Brain microvascular endothelial cell (primary cell): ENCODE measurements at regions not wholly inside any gene's neighbourhood (a gene's known extent, or its start where the extent isn't known, plus 50 kb on each side); places are given as distances from the start of the nearest gene placed in this dataset.
A peak's percentile ranks its signal among the peaks of the same experiment; 100 is the strongest.

Experiments used
- DNase-seq: peaks from one replicate; pipeline ENCODE4 v3.0.0-alpha.2; 2020
- H3K27ac ChIP-seq: fragments of 250-450 bp; sonication (Bioruptor Pico); 2 replicates; pipeline ENCODE4 v1.5.1; 2020; ENCODE audit warnings: mild to moderate bottlenecking, moderate library complexity
- H3K27me3 ChIP-seq: fragments of 250-450 bp; sonication (Bioruptor Pico); replicated peaks from 2 replicates; pipeline ENCODE4 v1.5.1; 2020; ENCODE audit warnings: mild to moderate bottlenecking
- H3K36me3 ChIP-seq: fragments of 250-450 bp; sonication (Bioruptor Pico); replicated peaks from 2 replicates; pipeline ENCODE4 v1.5.1; 2020; ENCODE audit warnings: mild to moderate bottlenecking
- H3K4me3 ChIP-seq: 2 replicates; pipeline ENCODE4 v1.5.1; 2011; ENCODE audit warnings: low read depth, mild to moderate bottlenecking, control low read depth, low read length, moderate library complexity
- in situ Hi-C: cut with HindIII; loops from 2 replicates; pipeline ENCODE4 v1.10.0; 2017; ENCODE audit warnings: low sequenced_read_pairs, low pct_ligation_motif_present
- TF ChIP-seq, protein P1 (sequence below): IDR thresholded peaks from 2 replicates; pipeline ENCODE4 v1.5.1; 2011; ENCODE audit warnings: low read depth, mild to moderate bottlenecking, moderate library complexity, low read length, control low read depth, inconsistent platforms; ENCODE audit errors: missing control alignments

GRCh38 chr2:51368250-51368649 is 336.3 kb upstream of the NRXN1 start:
- TF ChIP-seq, protein P1, sequence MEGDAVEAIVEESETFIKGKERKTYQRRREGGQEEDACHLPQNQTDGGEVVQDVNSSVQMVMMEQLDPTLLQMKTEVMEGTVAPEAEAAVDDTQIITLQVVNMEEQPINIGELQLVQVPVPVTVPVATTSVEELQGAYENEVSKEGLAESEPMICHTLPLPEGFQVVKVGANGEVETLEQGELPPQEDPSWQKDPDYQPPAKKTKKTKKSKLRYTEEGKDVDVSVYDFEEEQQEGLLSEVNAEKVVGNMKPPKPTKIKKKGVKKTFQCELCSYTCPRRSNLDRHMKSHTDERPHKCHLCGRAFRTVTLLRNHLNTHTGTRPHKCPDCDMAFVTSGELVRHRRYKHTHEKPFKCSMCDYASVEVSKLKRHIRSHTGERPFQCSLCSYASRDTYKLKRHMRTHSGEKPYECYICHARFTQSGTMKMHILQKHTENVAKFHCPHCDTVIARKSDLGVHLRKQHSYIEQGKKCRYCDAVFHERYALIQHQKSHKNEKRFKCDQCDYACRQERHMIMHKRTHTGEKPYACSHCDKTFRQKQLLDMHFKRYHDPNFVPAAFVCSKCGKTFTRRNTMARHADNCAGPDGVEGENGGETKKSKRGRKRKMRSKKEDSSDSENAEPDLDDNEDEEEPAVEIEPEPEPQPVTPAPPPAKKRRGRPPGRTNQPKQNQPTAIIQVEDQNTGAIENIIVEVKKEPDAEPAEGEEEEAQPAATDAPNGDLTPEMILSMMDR = no peak
- Histone ChIP-seq H3K4me3 (no peak overlapping the region), H3K27ac (no peak overlapping the region), H3K36me3 (no peaks in the 10 kb centered on the region), H3K27me3 (no peaks in the 10 kb centered on the region)
- in situ Hi-C loops = no loop called here
- DNase-seq = no peak

- no peak for DNase-seq
- H3K27ac ChIP-seq = peak overlapping the region; percentile 59
- no peaks in the 10 kb centered on the region for H3K27me3 ChIP-seq
- H3K4me3 ChIP-seq = peak overlapping the region; percentile 33
- TF ChIP-seq, protein P1 = no peak
- in situ Hi-C loops = no loop called here
- H3K36me3 ChIP-seq = no peaks in the 10 kb centered on the region
Measured at GRCh38 chr2:51350100-51350499, 318.2 kb upstream of the NRXN1 start.

GRCh38 chr2:51344886-51345285 is 313.0 kb upstream of the NRXN1 start:
- in situ Hi-C loops = no loop called here
- no peaks in the 10 kb centered on the region for H3K27me3 ChIP-seq

DNA sequence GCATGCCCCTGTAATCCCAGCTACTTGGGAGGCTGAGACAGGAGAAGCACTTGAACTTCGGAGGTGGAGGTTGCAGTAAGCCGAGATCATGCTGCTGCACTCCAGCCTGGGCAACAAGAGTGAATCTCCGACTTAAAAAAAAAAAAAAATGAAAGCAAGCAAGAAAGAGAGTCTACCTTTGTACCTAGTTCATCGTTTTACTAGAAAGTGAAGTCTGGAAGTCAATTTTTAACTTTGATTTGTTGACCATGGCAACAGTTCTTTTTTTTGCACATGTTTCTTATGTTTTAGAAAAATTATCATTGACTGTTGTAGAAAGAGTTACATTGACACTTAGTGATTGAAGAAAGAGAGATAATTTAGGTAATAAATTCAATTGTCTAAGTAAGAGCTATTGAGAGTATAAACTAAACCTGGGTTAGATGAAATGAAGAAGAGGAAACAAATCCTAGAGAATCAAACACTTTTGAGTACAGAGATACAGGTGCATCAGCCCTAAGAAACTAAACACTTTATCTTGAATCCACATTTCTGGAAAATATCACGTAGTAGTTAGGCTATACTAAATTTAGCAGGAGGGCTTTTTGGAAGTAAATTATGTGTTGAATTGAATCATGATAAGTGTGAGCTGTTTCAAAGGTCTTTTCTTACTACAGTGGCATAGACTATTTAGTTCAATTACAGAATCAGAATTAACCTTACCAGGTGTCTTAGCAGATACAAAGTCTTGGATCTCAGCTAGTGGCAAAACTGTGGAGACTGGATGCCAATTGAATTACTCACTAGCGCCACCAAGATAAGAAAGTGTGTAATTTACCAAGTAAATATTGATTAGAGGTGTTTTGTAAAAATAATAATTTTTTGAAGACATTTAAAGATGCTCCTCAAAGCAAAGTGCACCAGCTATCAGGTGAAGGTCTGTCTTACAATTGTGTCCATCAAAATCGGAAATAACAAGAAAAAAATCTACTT is 303.4 kb upstream of the NRXN1 start:
- H3K4me3 ChIP-seq = no peak overlapping the region
- in situ Hi-C loops = no loop called here

More at GRCh38 chr2:51344886-51345285, 313.0 kb upstream of the NRXN1 start:
- Histone ChIP-seq H3K36me3 (no peaks in the 10 kb centered on the region), H3K4me3 (no peak overlapping the region), H3K27ac (no peak overlapping the region)
- TF ChIP-seq, protein P1 = no peak
- no peak for DNase-seq

DNA sequence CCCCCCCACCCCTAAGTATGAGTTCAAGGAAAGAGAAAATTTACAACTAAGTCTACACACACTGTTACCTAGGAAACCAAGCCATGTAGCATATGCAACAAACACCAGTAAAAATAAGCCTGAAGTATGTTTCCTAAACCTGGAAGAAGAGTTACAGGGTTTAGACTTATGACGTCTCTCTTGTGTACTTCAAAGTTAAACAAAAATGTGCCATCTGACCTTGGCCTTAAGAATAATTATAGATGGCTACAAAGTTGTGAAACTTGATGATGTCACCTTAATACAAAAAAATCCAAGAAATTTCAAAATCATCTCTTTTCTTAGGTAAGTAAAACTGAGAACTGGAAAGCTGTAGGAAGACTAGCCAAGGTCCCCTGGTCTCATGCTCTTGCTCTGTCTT is 297.6 kb upstream of the NRXN1 start:
- DNase-seq = no peak
- Histone ChIP-seq H3K4me3 (no peak overlapping the region), H3K36me3 (no peaks in the 10 kb centered on the region), H3K27ac (no peak overlapping the region), H3K27me3 (no peaks in the 10 kb centered on the region)
- TF ChIP-seq, protein P1 = no peak
- in situ Hi-C loops = no loop called here

More for the DNA sequence above, 303.4 kb upstream of the NRXN1 start:
- DNase-seq = no peak
- H3K36me3 ChIP-seq = no peaks in the 10 kb centered on the region
- TF ChIP-seq, protein P1 = no peak
- H3K27ac ChIP-seq = no peak overlapping the region
- no peaks in the 10 kb centered on the region for H3K27me3 ChIP-seq
